ENCODE measurements at regions not wholly inside any gene's neighbourhood (a gene's known extent, or its start where the extent isn't known, plus 50 kb on each side); places are given as distances from the start of the nearest gene placed in this dataset.

DNA sequence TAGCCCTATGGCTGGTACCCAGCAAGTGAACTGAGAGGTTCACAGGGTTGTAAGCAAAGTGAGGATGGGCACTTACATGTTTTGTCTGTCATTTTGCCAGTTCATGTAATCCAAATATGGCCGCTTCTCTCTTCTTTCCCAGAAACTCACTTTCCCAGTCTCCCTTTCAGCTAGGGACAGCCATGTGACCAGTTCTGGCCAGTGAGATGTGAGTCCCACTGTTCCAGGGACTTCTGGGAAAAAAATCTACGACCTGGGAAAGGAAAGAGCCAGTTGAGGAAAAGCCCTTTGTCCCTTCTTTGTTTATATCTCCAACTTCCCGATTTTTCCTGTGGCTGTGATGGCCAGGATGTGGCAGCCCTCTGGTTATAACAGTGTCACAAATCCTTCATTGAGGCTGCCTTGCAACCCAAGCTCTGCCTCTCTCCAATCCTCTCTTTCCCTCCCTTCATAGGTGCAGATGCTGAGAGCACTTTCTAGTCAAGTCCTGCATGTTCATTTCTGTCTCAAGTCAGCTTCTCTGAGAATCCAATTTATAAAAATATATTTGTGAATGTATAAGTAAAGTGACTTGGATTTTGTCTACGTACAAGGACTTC is 148.6 kb upstream of the ZFP64 start:
- TF ChIP-seq, protein P1, sequence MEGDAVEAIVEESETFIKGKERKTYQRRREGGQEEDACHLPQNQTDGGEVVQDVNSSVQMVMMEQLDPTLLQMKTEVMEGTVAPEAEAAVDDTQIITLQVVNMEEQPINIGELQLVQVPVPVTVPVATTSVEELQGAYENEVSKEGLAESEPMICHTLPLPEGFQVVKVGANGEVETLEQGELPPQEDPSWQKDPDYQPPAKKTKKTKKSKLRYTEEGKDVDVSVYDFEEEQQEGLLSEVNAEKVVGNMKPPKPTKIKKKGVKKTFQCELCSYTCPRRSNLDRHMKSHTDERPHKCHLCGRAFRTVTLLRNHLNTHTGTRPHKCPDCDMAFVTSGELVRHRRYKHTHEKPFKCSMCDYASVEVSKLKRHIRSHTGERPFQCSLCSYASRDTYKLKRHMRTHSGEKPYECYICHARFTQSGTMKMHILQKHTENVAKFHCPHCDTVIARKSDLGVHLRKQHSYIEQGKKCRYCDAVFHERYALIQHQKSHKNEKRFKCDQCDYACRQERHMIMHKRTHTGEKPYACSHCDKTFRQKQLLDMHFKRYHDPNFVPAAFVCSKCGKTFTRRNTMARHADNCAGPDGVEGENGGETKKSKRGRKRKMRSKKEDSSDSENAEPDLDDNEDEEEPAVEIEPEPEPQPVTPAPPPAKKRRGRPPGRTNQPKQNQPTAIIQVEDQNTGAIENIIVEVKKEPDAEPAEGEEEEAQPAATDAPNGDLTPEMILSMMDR (IDR thresholded peaks at IDR 0.05; ENCODE audit: control extremely low read depth in 1 of 3, insufficient read depth in 1 of 3, low read depth in 1 of 3, low read length in 3 of 3), result no peak
- no peak for TF ChIP-seq EZH2 (IDR thresholded peaks at IDR 0.05; ENCODE audit: low read depth, low read length, severe bottlenecking)
- TF ChIP-seq KDM1A (IDR thresholded peaks at IDR 0.05; ENCODE audit: borderline replicate concordance, low read length), result no peak

All from H1 (cell line).